ENCODE measurements at regions not wholly inside any gene's neighbourhood (a gene's known extent, or its start where the extent isn't known, plus 50 kb on each side); places are given as distances from the start of the nearest gene placed in this dataset.

GRCh38 chr6:66992660-66993059 lies 1285.6 kb upstream of the EYS start:
- no peak overlapping the region for H3K4me2 ChIP-seq (ENCODE audit: insufficient read depth, low read length)
- dilution Hi-C loops (cut with MboI; ENCODE audit: extremely low pct_ligation_motif_present, low sequenced_read_pairs) (no loop called here), intact Hi-C loops (cut with micrococcal nuclease) (no loop called here)
- no peaks in the 10 kb centered on the region for H3K79me2 ChIP-seq (ENCODE audit: control insufficient read depth, insufficient read depth, low read length)
- TF ChIP-seq POLR2A (IDR thresholded peaks at IDR 0.05; ENCODE audit: low read depth, low read length) (no peak), GATA2 (IDR thresholded peaks at IDR 0.05; ENCODE audit: insufficient read depth, insufficient read length, low read depth, low read length) (no peak), EZH2 (IDR thresholded peaks at IDR 0.05; ENCODE audit: borderline replicate concordance, low read depth, low read length, severe bottlenecking) (no peak), POLR2AphosphoS5 (IDR thresholded peaks at IDR 0.05; ENCODE audit: insufficient read depth, low read depth, low read length) (no peak), JUN (IDR thresholded peaks at IDR 0.05; ENCODE audit: borderline replicate concordance, insufficient read depth, insufficient read length, low read depth) (no peak), FOS (IDR thresholded peaks at IDR 0.05; ENCODE audit: borderline replicate concordance, insufficient read depth, low read length) (no peak), MAX (IDR thresholded peaks at IDR 0.05; ENCODE audit: insufficient read depth, insufficient read length) (no peak), CTCF (IDR thresholded peaks at IDR 0.05; ENCODE audit: extremely low read depth in 1 of 2, insufficient read depth in 1 of 2, low read depth in 1 of 2, low read length in 2 of 2) (no peak), MYC (IDR thresholded peaks at IDR 0.05; ENCODE audit: low read depth, low read length) (no peak)
- no peaks in the 10 kb centered on the region for H3K4me1 ChIP-seq (ENCODE audit: control insufficient read depth, extremely low read depth, insufficient read depth, low read length)
- no peaks in the 10 kb centered on the region for H3K27me3 ChIP-seq (ENCODE audit: control insufficient read depth in 2 of 2, insufficient read depth in 2 of 2, low read length in 2 of 2)
- H2AFZ ChIP-seq (ENCODE audit: low read depth, low read length): no peak overlapping the region
- H3K9ac ChIP-seq (replicated peaks; ENCODE audit: extremely low read depth, insufficient read depth, low read length): no peak overlapping the region
- H3K9me3 ChIP-seq (replicated peaks; ENCODE audit: control insufficient read depth, insufficient read depth, low read length): peaks cover 4% of the 10 kb centered on the region
- H4K20me1 ChIP-seq (replicated peaks; ENCODE audit: control insufficient read depth, extremely low read depth, insufficient read depth, low read length): no peaks in the 10 kb centered on the region
- ChIA-PET POLR2A (no interaction called here), CTCF (no interaction called here)
- no peak overlapping the region for H3K4me3 ChIP-seq (replicated peaks in 1 of 3; ENCODE audit: insufficient read depth in 1 of 3, low read depth in 1 of 3, low read length in 3 of 3)
- DNase-seq (ENCODE audit: low read depth, low spot score): no peak
- no peaks in the 10 kb centered on the region for H3K36me3 ChIP-seq (ENCODE audit: control insufficient read depth in 2 of 2, extremely low read depth in 1 of 2, insufficient read depth in 2 of 2, low read length in 2 of 2)
- FAIRE-seq: no peak
- BruUV-seq (replicated peaks): no TSS peak
- no peak overlapping the region for H3K27ac ChIP-seq (ENCODE audit: insufficient read depth, low read depth, low read length)
- H3K9me1 ChIP-seq (replicated peaks; ENCODE audit: control insufficient read depth, extremely low read depth, insufficient read depth, low read length): no peaks in the 10 kb centered on the region

All from endothelial cell of umbilical vein (primary cell).